H9 (cell line): ENCODE measurements at regions not wholly inside any gene's neighbourhood (a gene's known extent, or its start where the extent isn't known, plus 50 kb on each side); places are given as distances from the start of the nearest gene placed in this dataset.

ENCODE experiments used
- DNase-seq: peaks from one replicate; pipeline ENCODE4 v3.0.0-alpha.2; 2017
- H2AFZ ChIP-seq: one replicate; pipeline ENCODE4 v1.6.1; 2013; ENCODE audit warnings: mild to moderate bottlenecking, low read length, control low read depth, moderate library complexity
- H2AK5ac ChIP-seq: 2 replicates; pipeline ENCODE4 v1.6.1; 2013; ENCODE audit warnings: low read length, control low read depth, mixed read lengths; ENCODE audit not compliant: insufficient read length
- H2BK120ac ChIP-seq: one replicate; pipeline ENCODE4 v1.6.1; 2013; ENCODE audit warnings: low read depth, mild to moderate bottlenecking, low read length, control low read depth, inconsistent platforms; ENCODE audit not compliant: poor library complexity, severe bottlenecking
- H2BK12ac ChIP-seq: 2 replicates; pipeline ENCODE4 v1.6.1; 2013; ENCODE audit warnings: low read length, control low read depth, mixed read lengths, low read depth; ENCODE audit not compliant: insufficient read length
- H2BK15ac ChIP-seq: 2 replicates; pipeline ENCODE4 v1.6.1; 2013; ENCODE audit warnings: low read depth, low read length, control low read depth
- H2BK20ac ChIP-seq: one replicate; pipeline ENCODE4 v1.6.1; 2013; ENCODE audit warnings: low read depth, mild to moderate bottlenecking, low read length, control low read depth, inconsistent platforms; ENCODE audit not compliant: poor library complexity, severe bottlenecking
- H2BK5ac ChIP-seq: 2 replicates; pipeline ENCODE4 v1.6.1; 2013; ENCODE audit warnings: low read length, control low read depth, mixed read lengths; ENCODE audit not compliant: insufficient read length
- H3K14ac ChIP-seq: 2 replicates; pipeline ENCODE4 v1.6.1; 2013; ENCODE audit warnings: low read length, control low read depth; ENCODE audit not compliant: insufficient read depth
- H3K18ac ChIP-seq: 2 replicates; pipeline ENCODE4 v1.6.1; 2013; ENCODE audit warnings: low read depth, mild to moderate bottlenecking, mixed read lengths, low read length, control low read depth; ENCODE audit not compliant: insufficient read length
- H3K23ac ChIP-seq: 2 replicates; pipeline ENCODE4 v1.6.1; 2013; ENCODE audit warnings: low read length, control low read depth, mixed read lengths, low read depth; ENCODE audit not compliant: insufficient read length
- H3K23me2 ChIP-seq: 2 replicates; pipeline ENCODE4 v1.6.1; 2013; ENCODE audit warnings: low read depth, mild to moderate bottlenecking, mixed read lengths, low read length, control low read depth; ENCODE audit not compliant: insufficient read length, poor library complexity, severe bottlenecking
- H3K27ac ChIP-seq: 2 replicates; pipeline ENCODE4 v1.5.1; 2013; ENCODE audit warnings: low read length, control low read depth, mixed read lengths, low read depth; ENCODE audit not compliant: insufficient read length
- H3K27me3 ChIP-seq: 2 replicates; pipeline ENCODE4 v1.6.1; 2013; ENCODE audit warnings: low read length, control low read depth, inconsistent platforms; ENCODE audit not compliant: insufficient read depth
- H3K4ac ChIP-seq: 2 replicates; pipeline ENCODE4 v1.6.1; 2013; ENCODE audit warnings: low read depth, mild to moderate bottlenecking, control low read depth, inconsistent platforms, low read length, moderate library complexity
- H3K4me1 ChIP-seq: 2 replicates; pipeline ENCODE4 v1.6.1; 2013; ENCODE audit warnings: low read length, control low read depth, inconsistent platforms; ENCODE audit not compliant: insufficient read depth
- H3K4me2 ChIP-seq: 2 replicates; pipeline ENCODE4 v1.6.1; 2013; ENCODE audit warnings: low read length, control low read depth, mixed read lengths; ENCODE audit not compliant: insufficient read length, insufficient read depth
- H3K56ac ChIP-seq: 2 replicates; pipeline ENCODE4 v1.6.1; 2013; ENCODE audit warnings: low read depth, mild to moderate bottlenecking, mixed read lengths, low read length, control low read depth; ENCODE audit not compliant: insufficient read length
- H3K79me1 ChIP-seq: 2 replicates; pipeline ENCODE4 v1.6.1; 2013; ENCODE audit warnings: low read depth, mild to moderate bottlenecking, moderate library complexity, low read length, control low read depth, inconsistent platforms; ENCODE audit not compliant: insufficient read depth, poor library complexity, severe bottlenecking
- H3K79me2 ChIP-seq: 2 replicates; pipeline ENCODE4 v1.6.1; 2013; ENCODE audit warnings: low read length, control low read depth, inconsistent platforms; ENCODE audit not compliant: insufficient read depth
- H3K9ac ChIP-seq: 2 replicates; pipeline ENCODE4 v1.6.1; 2013; ENCODE audit warnings: low read length, control low read depth, mixed read lengths; ENCODE audit not compliant: insufficient read length; ENCODE audit errors: extremely low read depth
- H3K9me3 ChIP-seq: one replicate; pipeline ENCODE4 v1.6.1; 2013; ENCODE audit warnings: low read depth, low read length, inconsistent platforms; ENCODE audit not compliant: control insufficient read depth
- H3T11ph ChIP-seq: one replicate; pipeline ENCODE4 v1.6.1; 2013; ENCODE audit warnings: mild to moderate bottlenecking, low read length, control low read depth, inconsistent platforms
- H4K20me1 ChIP-seq: one replicate; pipeline ENCODE4 v1.6.1; 2013; ENCODE audit not compliant: control insufficient read depth, insufficient read length, insufficient read depth
- H4K5ac ChIP-seq: 2 replicates; pipeline ENCODE4 v1.6.1; 2013; ENCODE audit warnings: low read depth, mild to moderate bottlenecking, mixed read lengths, low read length, control low read depth; ENCODE audit not compliant: insufficient read length
- H4K8ac ChIP-seq: replicated peaks from 2 replicates; pipeline ENCODE4 v1.6.1; 2013; ENCODE audit warnings: low read length, control low read depth, mixed read lengths, low read depth; ENCODE audit not compliant: insufficient read length
- H4K91ac ChIP-seq: 2 replicates; pipeline ENCODE4 v1.6.1; 2013; ENCODE audit warnings: low read depth, mild to moderate bottlenecking, moderate library complexity, mixed read lengths, low read length, control low read depth; ENCODE audit not compliant: insufficient read length
- H3K27ac Mint-ChIP-seq, 3 experiments: 2 replicates in 2 of 3; 3 replicates in 1 of 3; pipeline ENCODE4 v1.8.0; 2020 to 2021; ENCODE audit warnings: mixed read lengths in 3 of 3, mild to moderate bottlenecking in 1 of 3, moderate library complexity in 1 of 3
- H3K27me3 Mint-ChIP-seq: 2 replicates; pipeline ENCODE4 v1.8.0; 2021; ENCODE audit warnings: low read depth, mild to moderate bottlenecking, moderate library complexity, mixed read lengths
- H3K36me3 Mint-ChIP-seq, 3 experiments: 2 replicates in 2 of 3; 3 replicates in 1 of 3; pipeline ENCODE4 v1.8.0; 2020 to 2021; ENCODE audit warnings: low read depth in 3 of 3, mixed read lengths in 3 of 3; ENCODE audit not compliant: insufficient read depth in 1 of 3
- H3K4me1 Mint-ChIP-seq, 2 experiments: 2 replicates each; pipeline ENCODE4 v1.8.0; 2020; ENCODE audit warnings: mixed read lengths in 2 of 2
- H3K4me3 Mint-ChIP-seq, 2 experiments: 2 replicates in 1 of 2; 3 replicates in 1 of 2; pipeline ENCODE4 v1.8.0; 2020 to 2021; ENCODE audit warnings: mild to moderate bottlenecking in 2 of 2, mixed read lengths in 2 of 2, moderate library complexity in 1 of 2
- H3K9me3 Mint-ChIP-seq, 2 experiments: 2 replicates in 1 of 2; 3 replicates in 1 of 2; pipeline ENCODE4 v1.8.0; 2020; ENCODE audit warnings: mild to moderate bottlenecking in 2 of 2, mixed read lengths in 2 of 2, moderate library complexity in 1 of 2
- CTCF ChIP-seq: fragments of 200-600 bp; sonication (generic); conservative IDR thresholded peaks from 3 replicates; pipeline ENCODE4 v1.8.0; 2021; ENCODE audit warnings: antibody characterized with exemption, mild to moderate bottlenecking
- WGBS: extraction: QIAGEN DNeasy Blood & Tissue Kit; methylation state at CpG from one replicate; pipeline ENCODE4 v1.1.7; 2013; ENCODE audit warnings: missing lambda C conversion rate, low lambda C conversion rate, mixed read lengths; ENCODE audit not compliant: insufficient read length; ENCODE audit errors: extremely low coverage; 5-methylcytosine and 5-hydroxymethylcytosine counted together

- Histone ChIP-seq H2BK120ac (no peak overlapping the region), H4K5ac (no peak overlapping the region), H4K20me1 (no peaks in the 10 kb centered on the region), H3K4me1 (no peaks in the 10 kb centered on the region; the same call in 1 of the 2 replicates), H3K23ac (no peak overlapping the region), H3K9ac (no peak overlapping the region), H3K27ac (no peak overlapping the region), H3K79me2 (no peaks in the 10 kb centered on the region), H4K91ac (no peak overlapping the region), H2BK20ac (no peak overlapping the region), H3K23me2 (no peaks in the 10 kb centered on the region), H3K9me3 (no peaks in the 10 kb centered on the region), H3T11ph (no peak overlapping the region), H4K8ac (no peak overlapping the region), H2AK5ac (no peak overlapping the region), H3K4me2 (no peak overlapping the region), H2BK15ac (no peak overlapping the region), H3K18ac (no peak overlapping the region), H3K27me3 (no peaks in the 10 kb centered on the region), H3K4ac (no peak overlapping the region), H2AFZ (no peak overlapping the region), H3K56ac (no peak overlapping the region), H2BK12ac (no peak overlapping the region), H3K79me1 (no peaks in the 10 kb centered on the region), H2BK5ac (no peak overlapping the region), H3K14ac (no peak overlapping the region)
- Mint-ChIP-seq H3K9me3 (peaks cover 0 to 2% of the 10 kb centered on the region in 2 experiments; a peak in 2 of 5 replicates), H3K36me3 (no peaks in the 10 kb centered on the region; a peak in 1 of 7 replicates), H3K27me3 (no peaks in the 10 kb centered on the region), H3K4me1 (peaks cover 4% of the 10 kb centered on the region in 2 experiments), H3K27ac (no peak overlapping the region), H3K4me3 (no peak overlapping the region)
- DNase-seq = no peak
- TF ChIP-seq CTCF = no peak
- no CpG with 5 or more reads among the region's 7 CpGs for WGBS
Observed at GRCh38 chr1:71223641-71224340, 143.0 kb upstream of the ZRANB2 start.
